WERI-Rb-1 (cell line): ENCODE measurements at regions not wholly inside any gene's neighbourhood (a gene's known extent, or its start where the extent isn't known, plus 50 kb on each side); places are given as distances from the start of the nearest gene placed in this dataset.

Experiments
- DNase-seq: peaks from one replicate; pipeline ENCODE4 v3.0.0-alpha.2; 2020
- H3K27ac ChIP-seq: fragments of 250-450 bp; sonication (Bioruptor Pico); 2 replicates; pipeline ENCODE4 v1.5.1; 2020; ENCODE audit warnings: mild to moderate bottlenecking, moderate library complexity
- H3K27me3 ChIP-seq: fragments of 250-450 bp; sonication (Bioruptor Pico); 2 replicates; pipeline ENCODE4 v1.5.1; 2021; ENCODE audit warnings: mild to moderate bottlenecking, low read depth, moderate library complexity; ENCODE audit not compliant: insufficient read depth, severe bottlenecking
- H3K36me3 ChIP-seq: fragments of 250-450 bp; sonication (Bioruptor Pico); 2 replicates; pipeline ENCODE4 v1.5.1; 2020; ENCODE audit warnings: mild to moderate bottlenecking, moderate library complexity
- H3K4me3 ChIP-seq: 2 replicates; pipeline ENCODE4 v1.5.1; 2011; ENCODE audit warnings: low read depth, mild to moderate bottlenecking, control low read depth, low read length
- H3K9me3 ChIP-seq: fragments of 250-450 bp; sonication (Bioruptor Pico); 2 replicates; pipeline ENCODE4 v1.5.1; 2021; ENCODE audit warnings: mild to moderate bottlenecking, moderate library complexity; ENCODE audit not compliant: severe bottlenecking
- CTCF ChIP-seq: IDR thresholded peaks from 2 replicates; pipeline ENCODE4 v1.5.1; 2011; ENCODE audit warnings: low read depth, mild to moderate bottlenecking, control low read depth, inconsistent platforms, low read length

DNA sequence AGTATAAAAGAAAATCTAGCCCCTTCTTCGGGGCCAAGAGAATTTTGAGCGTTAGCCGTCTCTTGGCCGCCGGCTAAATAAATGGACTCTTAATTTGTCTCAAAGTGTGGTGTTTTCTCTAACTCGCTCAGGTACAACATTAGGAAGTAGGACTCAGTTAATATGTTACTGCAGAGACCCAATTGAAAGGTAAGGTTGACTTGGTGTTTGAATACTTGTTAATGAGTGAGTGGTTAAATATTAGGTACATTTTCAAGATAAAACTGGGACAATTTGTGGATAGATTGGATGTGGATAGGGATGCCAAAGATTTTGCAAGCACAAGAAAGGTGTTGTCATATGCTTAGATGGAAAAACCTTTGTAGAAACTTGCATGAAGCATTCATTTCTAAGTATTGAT lies 1177.3 kb upstream of the CDH18 start:
- H3K36me3 ChIP-seq, result no peaks in the 10 kb centered on the region
- DNase-seq, result no peak
- no peak overlapping the region for H3K27ac ChIP-seq
- H3K4me3 ChIP-seq, result no peak overlapping the region
- TF ChIP-seq CTCF, result no peak
- H3K9me3 ChIP-seq, result no peaks in the 10 kb centered on the region
- H3K27me3 ChIP-seq, result no peaks in the 10 kb centered on the region

DNA sequence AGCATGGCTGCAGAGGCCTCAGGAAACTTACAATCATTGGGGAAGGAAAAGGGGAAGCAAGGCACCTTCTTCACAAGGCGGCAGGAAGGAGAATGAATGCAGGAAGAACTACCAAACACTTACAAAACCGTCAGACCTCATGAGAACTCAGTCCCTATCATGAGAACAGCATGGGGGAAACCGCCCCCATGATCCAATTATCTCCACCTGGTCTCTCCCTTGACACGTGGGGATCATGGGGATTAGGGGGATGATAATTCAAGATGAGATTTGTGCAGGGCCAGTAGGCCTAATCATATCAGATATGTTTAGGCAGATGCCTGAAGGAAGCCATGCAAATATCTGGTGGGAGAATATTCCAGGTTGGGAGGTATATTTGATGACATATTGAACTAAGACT lies 1176.4 kb upstream of the CDH18 start:
- Histone ChIP-seq H3K27me3 (no peaks in the 10 kb centered on the region), H3K27ac (no peak overlapping the region), H3K36me3 (no peaks in the 10 kb centered on the region), H3K4me3 (no peak overlapping the region), H3K9me3 (no peaks in the 10 kb centered on the region)
- DNase-seq, result peak; percentile 90
- no peak for TF ChIP-seq CTCF

DNA sequence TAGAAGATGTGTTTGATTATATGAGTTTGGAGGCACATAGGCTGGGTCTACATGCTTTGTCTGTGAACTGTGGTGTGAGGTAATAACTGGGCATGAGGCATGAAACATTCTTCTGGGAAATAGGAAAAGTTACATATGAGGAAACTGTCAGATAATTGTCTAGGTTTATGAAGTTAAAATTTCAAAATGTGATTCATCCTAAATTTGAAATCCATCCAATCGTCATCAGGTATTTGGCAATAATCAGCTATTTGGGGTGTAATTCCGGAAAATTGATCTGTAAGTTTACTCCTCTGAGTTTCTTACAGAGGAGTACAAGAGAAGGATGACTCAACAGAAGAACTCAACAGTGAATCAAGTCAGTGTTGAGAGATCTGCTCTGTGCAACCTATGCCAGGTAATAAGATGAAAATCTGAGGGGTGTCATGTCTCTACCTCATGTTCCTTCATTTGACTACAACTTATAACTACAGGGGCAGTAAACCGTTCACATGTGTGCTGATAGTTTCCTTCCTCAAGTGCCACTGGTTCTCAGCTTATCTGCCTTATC lies 1171.6 kb upstream of the CDH18 start:
- no peak overlapping the region for H3K27ac ChIP-seq
- no peak for DNase-seq
- no peaks in the 10 kb centered on the region for H3K36me3 ChIP-seq
- H3K27me3 ChIP-seq, result no peaks in the 10 kb centered on the region
- TF ChIP-seq CTCF, result no peak
- no peaks in the 10 kb centered on the region for H3K9me3 ChIP-seq
- H3K4me3 ChIP-seq, result no peak overlapping the region

- H3K4me3 ChIP-seq, result no peak overlapping the region
- no peak for TF ChIP-seq CTCF
- H3K9me3 ChIP-seq, result no peaks in the 10 kb centered on the region
- H3K27me3 ChIP-seq, result no peaks in the 10 kb centered on the region
- no peaks in the 10 kb centered on the region for H3K36me3 ChIP-seq
- no peak for DNase-seq
- H3K27ac ChIP-seq, result no peak overlapping the region
These were observed 1166.5 kb upstream of the CDH18 start for GRCh38 chr5:21154526-21154925.

DNA sequence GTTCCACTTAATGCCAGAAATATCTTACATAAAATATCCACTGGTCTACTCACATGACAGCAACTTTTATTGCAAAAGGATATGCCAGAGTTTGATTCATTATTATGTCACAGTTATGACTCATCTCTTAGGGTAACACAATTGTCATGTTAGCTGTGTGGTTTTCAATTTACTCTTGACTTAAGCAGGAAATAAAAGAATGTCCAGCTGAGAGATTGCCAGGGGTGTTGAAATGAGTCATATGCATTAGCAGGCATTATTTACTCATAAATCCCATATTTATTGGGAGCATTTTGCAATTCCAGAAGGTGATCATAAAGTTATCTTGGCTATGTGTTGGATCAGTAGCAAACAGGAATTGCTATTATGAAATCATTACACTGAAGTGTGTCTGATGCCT lies 1164.6 kb upstream of the CDH18 start:
- Histone ChIP-seq H3K36me3 (no peaks in the 10 kb centered on the region), H3K27me3 (no peaks in the 10 kb centered on the region), H3K4me3 (no peak overlapping the region), H3K27ac (no peak overlapping the region), H3K9me3 (peaks cover 6% of the 10 kb centered on the region)
- DNase-seq, result no peak
- TF ChIP-seq CTCF, result no peak

GRCh38 chr5:21145376-21145775 lies 1157.4 kb upstream of the CDH18 start:
- Histone ChIP-seq H3K36me3 (no peaks in the 10 kb centered on the region), H3K9me3 (peaks cover 6% of the 10 kb centered on the region), H3K27me3 (no peaks in the 10 kb centered on the region), H3K4me3 (no peak overlapping the region), H3K27ac (no peak overlapping the region)
- no peak for TF ChIP-seq CTCF
- DNase-seq, result no peak
